GM12878 (cell line): ENCODE measurements at regions not wholly inside any gene's neighbourhood (a gene's known extent, or its start where the extent isn't known, plus 50 kb on each side); places are given as distances from the start of the nearest gene placed in this dataset.

Experiments used
- ATAC-seq: fragments of 200-7000 bp; cut with Tn5 transposase; 3 replicates; pipeline ENCODE4 v1.9.1; 2020; ENCODE audit warnings: mild to moderate bottlenecking, moderate library complexity
- BruUV-seq: library from RNA; stranded (reverse); fragments of 400-500 nt; replicated peaks from 2 replicates; lab custom pipeline; 2021; lab: Mats Ljungman, UMichigan
- CTCF ChIA-PET: fragments of 300-600 bp; sonication (Branson Sonifier 250); formaldehyde crosslinking; extraction: SDS; loops from one replicate; lab custom pipeline; 2021; ENCODE audit warnings: inconsistent platforms; lab: Yijun Ruan, JAX
- POLR2A ChIA-PET: fragments of 350-600 bp; formaldehyde crosslinking; extraction: SDS; loops from one replicate; lab custom pipeline; 2021; ENCODE audit warnings: inconsistent platforms; lab: Charles Lee
- RAD21 ChIA-PET: fragments of 300-600 bp; sonication (Branson Sonifier 250); formaldehyde crosslinking; loops from one replicate; lab custom pipeline; 2023; ENCODE audit warnings: antibody characterized with exemption; ENCODE audit not compliant: unreplicated experiment; lab: Charles Lee
- SMC1A ChIA-PET: fragments of 300-600 bp; sonication (Branson Sonifier 250); formaldehyde crosslinking; loops from one replicate; lab custom pipeline; 2023; ENCODE audit not compliant: unreplicated experiment, uncharacterized antibody; lab: Charles Lee
- DNase-seq: peaks from one replicate; pipeline ENCODE4 v3.0.0-alpha.2; 2011; ENCODE audit warnings: low read depth, low spot score
- FAIRE-seq: peaks from 3 replicates; lab custom pipeline; 2011; peaks lifted over from hg19 to GRCh38; lab: Jason Lieb, UNC
- H2AFZ ChIP-seq: 2 replicates; pipeline ENCODE4 v1.6.0; 2011; ENCODE audit warnings: low read depth, low read length, control low read depth; ENCODE audit not compliant: control insufficient read depth
- H3K27ac ChIP-seq: 2 replicates; pipeline ENCODE4 v1.5.1; 2011; ENCODE audit warnings: control low read depth; ENCODE audit not compliant: control insufficient read depth, insufficient read depth
- H3K27me3 ChIP-seq, 2 experiments: replicated peaks in 1 of 2; 2 replicates each; pipeline versions ENCODE4 v1.6.0 to v1.6.1; 2011; ENCODE audit warnings: low read length in 1 of 2; ENCODE audit not compliant: control insufficient read depth in 2 of 2, insufficient read depth in 2 of 2
- H3K36me3 ChIP-seq, 2 experiments: 2 replicates each; pipeline ENCODE4 v1.5.1; 2011; ENCODE audit warnings: low read length in 1 of 2; ENCODE audit not compliant: control insufficient read depth in 2 of 2, insufficient read depth in 2 of 2
- H3K4me1 ChIP-seq: 2 replicates; pipeline ENCODE4 v1.6.1; 2011; ENCODE audit warnings: mild to moderate bottlenecking, low read length, moderate library complexity, mixed read lengths; ENCODE audit not compliant: control insufficient read depth, insufficient read depth
- H3K4me2 ChIP-seq: 2 replicates; pipeline ENCODE4 v1.6.0; 2011; ENCODE audit warnings: control low read depth; ENCODE audit not compliant: control insufficient read depth, insufficient read depth
- H3K4me3 ChIP-seq: fragments of 200-600 bp; sonication (generic); 2 replicates; pipeline ENCODE4 v1.5.1; 2016
- H3K79me2 ChIP-seq: 2 replicates; pipeline ENCODE4 v1.6.0; 2011; ENCODE audit warnings: low read length; ENCODE audit not compliant: control insufficient read depth, insufficient read depth
- H3K9ac ChIP-seq: 2 replicates; pipeline ENCODE4 v1.8.0; 2011; ENCODE audit warnings: low read length, control low read depth, mixed read lengths; ENCODE audit not compliant: control insufficient read depth, insufficient read depth
- H3K9me3 ChIP-seq: replicated peaks from 3 replicates; pipeline ENCODE4 v1.5.1; 2011; ENCODE audit warnings: mild to moderate bottlenecking, low read length; ENCODE audit not compliant: control insufficient read depth, insufficient read depth
- H4K20me1 ChIP-seq: 2 replicates; pipeline ENCODE4 v1.6.0; 2011; ENCODE audit not compliant: control insufficient read depth, insufficient read depth
- GATAD2B ChIP-seq: fragments of 450-650 bp; conservative IDR thresholded peaks from 2 replicates; pipeline ENCODE4 v1.6.1; 2017; ENCODE audit warnings: low read depth, mild to moderate bottlenecking, moderate library complexity
- RBBP5 ChIP-seq: fragments of 200-600 bp; sonication (generic); conservative IDR thresholded peaks from 2 replicates; pipeline ENCODE4 v1.6.1; 2016
- in situ Hi-C: fragments of 300-500 bp; cut with MboI; formaldehyde crosslinking; loops from 9 replicates; pipeline ENCODE4 v1.14.3; 2018; ENCODE audit warnings: mixed read lengths
- intact Hi-C: fragments of 100-400 bp; cut with micrococcal nuclease; formaldehyde crosslinking; loops from one replicate; pipeline ENCODE4 v1.14.2; 2022; ENCODE audit not compliant: unreplicated experiment
- TF ChIP-seq, protein P1 (sequence below): fragments of 450-650 bp; formaldehyde crosslinking; IDR thresholded peaks from 2 replicates; pipeline ENCODE4 v1.5.0; 2022; ENCODE audit warnings: mild to moderate bottlenecking, missing genetic modification characterization
- TF ChIP-seq, protein P2 (sequence below): fragments of 450-650 bp; IDR thresholded peaks from 2 replicates; pipeline ENCODE4 v1.6.1; 2018; ENCODE audit warnings: borderline replicate concordance, mild to moderate bottlenecking; ENCODE audit not compliant: partially characterized antibody

DNA sequence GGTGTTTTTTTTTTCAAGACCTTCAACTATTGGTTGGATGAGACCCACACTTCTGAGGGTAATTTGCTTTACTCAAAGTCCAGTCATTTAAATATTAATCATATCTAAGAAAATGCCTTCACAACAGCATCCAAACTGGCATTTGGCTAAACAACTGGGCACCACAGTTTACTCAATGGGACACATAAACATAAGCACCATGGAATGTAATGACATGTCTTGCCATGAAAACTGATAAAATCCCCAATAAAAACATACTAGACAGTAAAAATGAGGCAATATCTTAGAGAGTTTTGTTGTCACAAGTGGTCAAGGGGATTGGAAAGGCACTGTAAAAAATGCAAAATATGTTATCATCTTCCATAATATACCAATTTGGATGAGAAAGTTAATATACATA lies 838.8 kb upstream of the ADAMTS5 start:
- no peak overlapping the region for H3K4me3 ChIP-seq
- RAD21 ChIA-PET = no interaction called here
- no peaks in the 10 kb centered on the region for H4K20me1 ChIP-seq
- FAIRE-seq = no peak
- POLR2A ChIA-PET = no interaction called here
- in situ Hi-C loops = no loop called here
- ATAC-seq = no peak
- SMC1A ChIA-PET = no interaction called here
- no peak for DNase-seq
- H3K36me3 ChIP-seq = no peaks in the 10 kb centered on the region
- no peaks in the 10 kb centered on the region; the same call in 2 of the 3 replicates for H3K9me3 ChIP-seq
- H3K27ac ChIP-seq = no peak overlapping the region
- no peaks in the 10 kb centered on the region for H3K79me2 ChIP-seq
- TF ChIP-seq, protein P1, sequence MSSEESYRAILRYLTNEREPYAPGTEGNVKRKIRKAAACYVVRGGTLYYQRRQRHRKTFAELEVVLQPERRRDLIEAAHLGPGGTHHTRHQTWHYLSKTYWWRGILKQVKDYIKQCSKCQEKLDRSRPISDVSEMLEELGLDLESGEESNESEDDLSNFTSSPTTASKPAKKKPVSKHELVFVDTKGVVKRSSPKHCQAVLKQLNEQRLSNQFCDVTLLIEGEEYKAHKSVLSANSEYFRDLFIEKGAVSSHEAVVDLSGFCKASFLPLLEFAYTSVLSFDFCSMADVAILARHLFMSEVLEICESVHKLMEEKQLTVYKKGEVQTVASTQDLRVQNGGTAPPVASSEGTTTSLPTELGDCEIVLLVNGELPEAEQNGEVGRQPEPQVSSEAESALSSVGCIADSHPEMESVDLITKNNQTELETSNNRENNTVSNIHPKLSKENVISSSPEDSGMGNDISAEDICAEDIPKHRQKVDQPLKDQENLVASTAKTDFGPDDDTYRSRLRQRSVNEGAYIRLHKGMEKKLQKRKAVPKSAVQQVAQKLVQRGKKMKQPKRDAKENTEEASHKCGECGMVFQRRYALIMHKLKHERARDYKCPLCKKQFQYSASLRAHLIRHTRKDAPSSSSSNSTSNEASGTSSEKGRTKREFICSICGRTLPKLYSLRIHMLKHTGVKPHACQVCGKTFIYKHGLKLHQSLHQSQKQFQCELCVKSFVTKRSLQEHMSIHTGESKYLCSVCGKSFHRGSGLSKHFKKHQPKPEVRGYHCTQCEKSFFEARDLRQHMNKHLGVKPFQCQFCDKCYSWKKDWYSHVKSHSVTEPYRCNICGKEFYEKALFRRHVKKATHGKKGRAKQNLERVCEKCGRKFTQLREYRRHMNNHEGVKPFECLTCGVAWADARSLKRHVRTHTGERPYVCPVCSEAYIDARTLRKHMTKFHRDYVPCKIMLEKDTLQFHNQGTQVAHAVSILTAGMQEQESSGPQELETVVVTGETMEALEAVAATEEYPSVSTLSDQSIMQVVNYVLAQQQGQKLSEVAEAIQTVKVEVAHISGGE (CRISPR knock-in tag) = no peak
- TF ChIP-seq GATAD2B (no peak), RBBP5 (no peak)
- TF ChIP-seq, protein P2, sequence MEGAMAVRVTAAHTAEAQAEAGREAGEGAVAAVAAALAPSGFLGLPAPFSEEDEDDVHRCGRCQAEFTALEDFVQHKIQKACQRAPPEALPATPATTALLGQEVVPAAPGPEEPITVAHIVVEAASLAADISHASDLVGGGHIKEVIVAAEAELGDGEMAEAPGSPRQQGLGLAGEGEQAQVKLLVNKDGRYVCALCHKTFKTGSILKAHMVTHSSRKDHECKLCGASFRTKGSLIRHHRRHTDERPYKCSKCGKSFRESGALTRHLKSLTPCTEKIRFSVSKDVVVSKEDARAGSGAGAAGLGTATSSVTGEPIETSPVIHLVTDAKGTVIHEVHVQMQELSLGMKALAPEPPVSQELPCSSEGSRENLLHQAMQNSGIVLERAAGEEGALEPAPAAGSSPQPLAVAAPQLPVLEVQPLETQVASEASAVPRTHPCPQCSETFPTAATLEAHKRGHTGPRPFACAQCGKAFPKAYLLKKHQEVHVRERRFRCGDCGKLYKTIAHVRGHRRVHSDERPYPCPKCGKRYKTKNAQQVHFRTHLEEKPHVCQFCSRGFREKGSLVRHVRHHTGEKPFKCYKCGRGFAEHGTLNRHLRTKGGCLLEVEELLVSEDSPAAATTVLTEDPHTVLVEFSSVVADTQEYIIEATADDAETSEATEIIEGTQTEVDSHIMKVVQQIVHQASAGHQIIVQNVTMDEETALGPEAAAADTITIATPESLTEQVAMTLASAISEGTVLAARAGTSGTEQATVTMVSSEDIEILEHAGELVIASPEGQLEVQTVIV = no peak
- BruUV-seq = no TSS peak
- no peaks in the 10 kb centered on the region for H3K4me1 ChIP-seq
- H3K9ac ChIP-seq = no peak overlapping the region
- CTCF ChIA-PET = no interaction called here
- H3K4me2 ChIP-seq = no peak overlapping the region
- intact Hi-C loops = no loop called here
- H2AFZ ChIP-seq = no peak overlapping the region
- H3K27me3 ChIP-seq = no peaks in the 10 kb centered on the region
